ENCODE measurements at regions not wholly inside any gene's neighbourhood (a gene's known extent, or its start where the extent isn't known, plus 50 kb on each side); places are given as distances from the start of the nearest gene placed in this dataset.

GRCh38 chr20:59518881-59519706 lies 85.2 kb upstream of the PHACTR3 start:
- TF ChIP-seq CTCF (IDR thresholded peaks at IDR 0.05) (peak; percentile 67 to 90 (median 86)), POLR2AphosphoS5 (IDR thresholded peaks at IDR 0.05) (no peak)

All from transverse colon (tissue), 4 donors.